ENCODE measurements at regions not wholly inside any gene's neighbourhood (a gene's known extent, or its start where the extent isn't known, plus 50 kb on each side); places are given as distances from the start of the nearest gene placed in this dataset.

- TF ChIP-seq CTCF (IDR thresholded peaks at IDR 0.05), result no peak
- TF ChIP-seq ZBTB33 (IDR thresholded peaks at IDR 0.05; ENCODE audit: borderline replicate concordance, low read depth), result no peak
- TF ChIP-seq REST (IDR thresholded peaks at IDR 0.05; ENCODE audit: low read depth, low read length), result no peak
- no peak for TF ChIP-seq SIN3A (IDR thresholded peaks at IDR 0.05; ENCODE audit: borderline replicate concordance, low read depth, low read length)
- TF ChIP-seq EP300 (IDR thresholded peaks at IDR 0.05; ENCODE audit: borderline replicate concordance in 1 of 2, low read depth in 1 of 2, low read length in 1 of 2), result no peak
- no peak for TF ChIP-seq FOXJ3 (CRISPR knock-in tag; IDR thresholded peaks at IDR 0.05)
- TF ChIP-seq NRF1 (IDR thresholded peaks at IDR 0.05; ENCODE audit: low read depth, low read length), result no peak
Measured at GRCh38 chr16:22625967-22626366, 115.3 kb downstream of the NPIPB5 start.

Measured in SK-N-SH (cell line).